ENCODE measurements at regions not wholly inside any gene's neighbourhood (a gene's known extent, or its start where the extent isn't known, plus 50 kb on each side); places are given as distances from the start of the nearest gene placed in this dataset.
A peak's percentile ranks its signal among the peaks of the same experiment; 100 is the strongest.

DNA sequence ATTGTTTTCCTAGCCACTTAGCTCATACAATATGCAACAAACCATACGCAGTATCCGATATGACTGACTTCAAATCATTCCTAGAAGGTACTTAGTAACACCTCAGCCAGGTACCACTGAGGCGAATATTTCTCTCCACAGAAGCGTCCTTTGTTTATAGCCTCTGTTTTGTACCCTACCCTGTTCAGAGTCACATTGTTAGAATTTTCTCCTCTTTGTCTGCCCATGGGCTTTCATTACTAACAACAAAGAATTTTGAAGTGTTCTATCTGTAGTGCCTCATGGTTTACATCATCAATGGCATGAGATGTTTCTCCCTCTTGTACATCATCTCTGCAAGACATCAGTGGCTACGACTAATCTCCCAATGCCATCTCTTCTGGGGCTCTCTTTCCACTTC is 212.4 kb upstream of the GLI3 start:
- POLR2A ChIA-PET, result no interaction called here
- no TSS peak for BruUV-seq (replicated peaks)

DNA sequence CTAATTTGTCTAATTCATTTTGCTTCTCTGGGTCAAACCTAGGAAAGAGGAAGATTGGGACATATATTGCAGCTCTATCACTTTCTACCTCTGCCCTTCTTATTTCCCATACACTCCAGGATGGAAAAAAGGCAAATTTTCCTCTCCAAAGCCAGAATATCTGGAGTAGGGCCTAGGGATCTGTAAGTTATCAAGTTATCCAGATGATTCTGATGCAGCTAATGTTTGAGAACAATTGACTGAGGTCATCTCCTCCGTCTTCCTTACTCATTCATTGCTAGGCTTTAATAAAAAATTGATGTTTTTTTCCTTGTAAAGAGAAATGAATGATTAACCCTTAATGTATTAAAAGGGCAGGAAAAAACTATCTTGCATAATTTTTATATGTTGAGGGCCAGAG is 211.9 kb upstream of the GLI3 start:
- intact Hi-C loops (cut with micrococcal nuclease), result no loop called here
- DNase-seq (ENCODE audit: unreplicated experiment), result no peak
- CTCF ChIA-PET, result interaction anchor here (1.1 kb wide), 1 partner anchor 23 kb away, joined by 5 read pairs; no protein-coding TSS in a partner anchor
- peaks cover 12% of the 10 kb centered on the region for H3K4me1 Mint-ChIP-seq (ENCODE audit: insufficient read depth, unreplicated experiment)
- BruUV-seq (replicated peaks), result no TSS peak
- no peaks in the 10 kb centered on the region for H3K27me3 Mint-ChIP-seq (ENCODE audit: insufficient read depth, unreplicated experiment)
- TF ChIP-seq, protein P1, sequence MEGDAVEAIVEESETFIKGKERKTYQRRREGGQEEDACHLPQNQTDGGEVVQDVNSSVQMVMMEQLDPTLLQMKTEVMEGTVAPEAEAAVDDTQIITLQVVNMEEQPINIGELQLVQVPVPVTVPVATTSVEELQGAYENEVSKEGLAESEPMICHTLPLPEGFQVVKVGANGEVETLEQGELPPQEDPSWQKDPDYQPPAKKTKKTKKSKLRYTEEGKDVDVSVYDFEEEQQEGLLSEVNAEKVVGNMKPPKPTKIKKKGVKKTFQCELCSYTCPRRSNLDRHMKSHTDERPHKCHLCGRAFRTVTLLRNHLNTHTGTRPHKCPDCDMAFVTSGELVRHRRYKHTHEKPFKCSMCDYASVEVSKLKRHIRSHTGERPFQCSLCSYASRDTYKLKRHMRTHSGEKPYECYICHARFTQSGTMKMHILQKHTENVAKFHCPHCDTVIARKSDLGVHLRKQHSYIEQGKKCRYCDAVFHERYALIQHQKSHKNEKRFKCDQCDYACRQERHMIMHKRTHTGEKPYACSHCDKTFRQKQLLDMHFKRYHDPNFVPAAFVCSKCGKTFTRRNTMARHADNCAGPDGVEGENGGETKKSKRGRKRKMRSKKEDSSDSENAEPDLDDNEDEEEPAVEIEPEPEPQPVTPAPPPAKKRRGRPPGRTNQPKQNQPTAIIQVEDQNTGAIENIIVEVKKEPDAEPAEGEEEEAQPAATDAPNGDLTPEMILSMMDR (IDR thresholded peaks at IDR 0.05; ENCODE audit: unreplicated experiment), result no peak
- H3K4me3 Mint-ChIP-seq (ENCODE audit: unreplicated experiment), result no peak overlapping the region
- no peak overlapping the region for H3K27ac Mint-ChIP-seq (ENCODE audit: low read depth, unreplicated experiment)
- POLR2A ChIA-PET, result no interaction called here
- H3K36me3 Mint-ChIP-seq (ENCODE audit: insufficient read depth, unreplicated experiment), result no peaks in the 10 kb centered on the region
- H3K9me3 Mint-ChIP-seq (ENCODE audit: unreplicated experiment), result no peaks in the 10 kb centered on the region

More for the DNA sequence above, 212.4 kb upstream of the GLI3 start:
- intact Hi-C loops (cut with micrococcal nuclease), result no loop called here
- TF ChIP-seq, protein P1 (IDR thresholded peaks at IDR 0.05; ENCODE audit: unreplicated experiment), result no peak
- no peaks in the 10 kb centered on the region for H3K36me3 Mint-ChIP-seq (ENCODE audit: insufficient read depth, unreplicated experiment)
- no peak overlapping the region for H3K4me3 Mint-ChIP-seq (ENCODE audit: unreplicated experiment)
- no peak for DNase-seq (ENCODE audit: unreplicated experiment)
- no peaks in the 10 kb centered on the region for H3K27me3 Mint-ChIP-seq (ENCODE audit: insufficient read depth, unreplicated experiment)
- no peak overlapping the region for H3K27ac Mint-ChIP-seq (ENCODE audit: low read depth, unreplicated experiment)
- no peaks in the 10 kb centered on the region for H3K9me3 Mint-ChIP-seq (ENCODE audit: unreplicated experiment)
- peaks cover 12% of the 10 kb centered on the region for H3K4me1 Mint-ChIP-seq (ENCODE audit: insufficient read depth, unreplicated experiment)
- CTCF ChIA-PET, result interaction anchor here (1.1 kb wide), 1 partner anchor 22 kb away, joined by 5 read pairs; no protein-coding TSS in a partner anchor

DNA sequence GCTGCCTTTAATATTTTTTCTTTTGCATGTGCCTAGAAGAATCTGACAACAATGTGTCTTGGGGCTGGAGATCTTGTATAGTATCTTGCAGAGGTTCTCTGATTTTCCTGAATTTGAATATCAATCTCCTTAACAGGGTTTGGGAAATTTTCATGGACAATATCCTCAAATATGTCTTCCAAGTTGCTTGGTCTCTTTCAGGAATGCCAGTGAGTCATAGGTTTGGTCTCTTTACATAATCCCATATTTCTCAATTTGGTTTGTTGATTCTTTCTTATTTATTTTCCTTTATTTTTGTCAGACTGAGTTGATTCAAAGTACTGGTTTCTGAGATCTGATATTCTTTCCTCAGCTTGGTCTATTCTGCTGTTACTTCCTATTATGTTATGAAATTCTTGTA is 208.7 kb upstream of the GLI3 start:
- Mint-ChIP-seq H3K4me1 (ENCODE audit: insufficient read depth, unreplicated experiment) (peaks cover 12% of the 10 kb centered on the region), H3K27me3 (ENCODE audit: insufficient read depth, unreplicated experiment) (no peaks in the 10 kb centered on the region), H3K27ac (ENCODE audit: low read depth, unreplicated experiment) (no peak overlapping the region), H3K36me3 (ENCODE audit: insufficient read depth, unreplicated experiment) (no peaks in the 10 kb centered on the region), H3K4me3 (ENCODE audit: unreplicated experiment) (no peak overlapping the region), H3K9me3 (ENCODE audit: unreplicated experiment) (no peaks in the 10 kb centered on the region)
- POLR2A ChIA-PET, result interaction anchor here (0.6 kb wide), 1 partner anchor 11 kb away, joined by 3 read pairs; no protein-coding TSS in a partner anchor
- CTCF ChIA-PET, result no interaction called here
- peak; percentile 48 for DNase-seq (ENCODE audit: unreplicated experiment)
- TF ChIP-seq, protein P1 (IDR thresholded peaks at IDR 0.05; ENCODE audit: unreplicated experiment), result no peak
- no TSS peak for BruUV-seq (replicated peaks)
- intact Hi-C loops (cut with micrococcal nuclease), result no loop called here

DNA sequence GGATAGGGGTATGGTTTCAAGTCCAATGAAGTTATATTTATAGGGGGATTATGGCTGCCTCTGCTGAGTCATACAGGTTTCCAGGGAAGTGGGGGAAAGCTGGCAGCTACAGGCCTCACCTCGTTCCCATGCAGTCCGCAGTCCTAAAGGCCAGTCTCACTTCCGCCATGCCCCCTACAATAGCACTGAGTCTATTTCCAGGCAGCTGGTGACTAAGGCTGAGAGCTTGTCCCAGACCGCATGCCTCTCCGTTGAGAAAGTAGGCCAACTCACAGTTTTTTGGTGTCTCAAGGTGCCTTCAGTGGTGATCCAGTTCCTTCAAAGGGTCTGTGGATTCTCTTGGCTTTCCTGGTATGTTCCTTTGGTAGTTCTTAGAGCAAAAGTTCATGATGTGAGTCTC is 203.9 kb upstream of the GLI3 start:
- ChIA-PET CTCF (interaction anchor here (0.6 to 1.0 kb wide), 2 partner anchors 18 to 1389 kb away, joined by 3 to 4 read pairs; no protein-coding TSS in a partner anchor), POLR2A (interaction anchor here (0.5 kb wide), 1 partner anchor 1909 kb away, joined by 3 read pairs; no protein-coding TSS in a partner anchor)
- intact Hi-C loops (cut with micrococcal nuclease), result no loop called here
- Mint-ChIP-seq H3K9me3 (ENCODE audit: unreplicated experiment) (peaks cover 2% of the 10 kb centered on the region), H3K27ac (ENCODE audit: low read depth, unreplicated experiment) (no peak overlapping the region), H3K27me3 (ENCODE audit: insufficient read depth, unreplicated experiment) (no peaks in the 10 kb centered on the region), H3K4me1 (ENCODE audit: insufficient read depth, unreplicated experiment) (peaks cover 6% of the 10 kb centered on the region), H3K36me3 (ENCODE audit: insufficient read depth, unreplicated experiment) (no peaks in the 10 kb centered on the region), H3K4me3 (ENCODE audit: unreplicated experiment) (no peak overlapping the region)
- BruUV-seq (replicated peaks), result no TSS peak
- TF ChIP-seq, protein P1 (IDR thresholded peaks at IDR 0.05; ENCODE audit: unreplicated experiment), result no peak
- no peak for DNase-seq (ENCODE audit: unreplicated experiment)
